ENCODE measurements at regions not wholly inside any gene's neighbourhood (a gene's known extent, or its start where the extent isn't known, plus 50 kb on each side); places are given as distances from the start of the nearest gene placed in this dataset.

DNA sequence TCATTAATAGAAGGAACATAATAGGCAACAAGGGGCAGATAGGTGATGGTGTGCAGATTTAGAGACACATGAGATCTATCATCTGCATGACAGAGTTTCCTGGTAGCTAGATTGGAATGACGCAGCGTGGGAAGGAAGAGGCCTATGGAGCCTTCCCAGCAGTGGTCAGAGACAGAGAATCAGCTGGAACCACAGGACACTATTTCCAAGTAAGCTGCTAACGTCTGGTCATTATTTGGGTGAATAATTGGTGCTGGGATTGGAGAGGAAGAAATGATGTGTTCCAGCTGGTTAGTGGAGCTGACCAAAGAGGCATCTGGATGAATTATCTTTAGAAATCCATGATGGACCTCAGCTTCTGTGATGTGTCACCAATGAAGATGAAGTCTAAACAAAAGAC is 91.2 kb upstream of the PRR16 start:
- Mint-ChIP-seq H3K4me1 (ENCODE audit: unreplicated experiment) (peaks cover 7% of the 10 kb centered on the region), H3K9me3 (ENCODE audit: unreplicated experiment) (peaks cover 5% of the 10 kb centered on the region), H3K36me3 (ENCODE audit: unreplicated experiment) (peaks cover 4% of the 10 kb centered on the region), H3K27me3 (ENCODE audit: unreplicated experiment) (no peaks in the 10 kb centered on the region), H3K4me3 (ENCODE audit: unreplicated experiment) (no peak overlapping the region), H3K27ac (ENCODE audit: unreplicated experiment) (no peak overlapping the region)
- no peak for DNase-seq (ENCODE audit: extremely low spot score, unreplicated experiment)
- TF ChIP-seq, protein P1, sequence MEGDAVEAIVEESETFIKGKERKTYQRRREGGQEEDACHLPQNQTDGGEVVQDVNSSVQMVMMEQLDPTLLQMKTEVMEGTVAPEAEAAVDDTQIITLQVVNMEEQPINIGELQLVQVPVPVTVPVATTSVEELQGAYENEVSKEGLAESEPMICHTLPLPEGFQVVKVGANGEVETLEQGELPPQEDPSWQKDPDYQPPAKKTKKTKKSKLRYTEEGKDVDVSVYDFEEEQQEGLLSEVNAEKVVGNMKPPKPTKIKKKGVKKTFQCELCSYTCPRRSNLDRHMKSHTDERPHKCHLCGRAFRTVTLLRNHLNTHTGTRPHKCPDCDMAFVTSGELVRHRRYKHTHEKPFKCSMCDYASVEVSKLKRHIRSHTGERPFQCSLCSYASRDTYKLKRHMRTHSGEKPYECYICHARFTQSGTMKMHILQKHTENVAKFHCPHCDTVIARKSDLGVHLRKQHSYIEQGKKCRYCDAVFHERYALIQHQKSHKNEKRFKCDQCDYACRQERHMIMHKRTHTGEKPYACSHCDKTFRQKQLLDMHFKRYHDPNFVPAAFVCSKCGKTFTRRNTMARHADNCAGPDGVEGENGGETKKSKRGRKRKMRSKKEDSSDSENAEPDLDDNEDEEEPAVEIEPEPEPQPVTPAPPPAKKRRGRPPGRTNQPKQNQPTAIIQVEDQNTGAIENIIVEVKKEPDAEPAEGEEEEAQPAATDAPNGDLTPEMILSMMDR (IDR thresholded peaks at IDR 0.05) = no peak

DNA sequence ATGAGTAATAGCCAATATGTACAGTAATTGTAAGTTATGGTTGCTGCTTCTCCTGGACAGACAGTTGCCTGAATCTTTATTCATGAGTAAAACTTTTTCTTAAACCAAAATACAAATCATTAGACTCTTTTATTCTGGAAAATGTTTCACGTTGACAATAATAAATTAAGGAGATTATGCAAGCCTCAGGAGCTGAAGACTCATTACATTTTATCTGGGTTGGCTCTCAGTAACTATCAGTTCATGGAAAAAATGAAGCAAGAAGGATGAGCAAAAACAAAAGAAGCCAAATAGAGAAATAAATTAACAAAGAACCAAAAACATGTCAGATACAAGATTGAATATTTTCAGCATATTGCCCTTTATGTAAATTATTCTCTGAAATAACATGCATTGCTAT is 88.9 kb upstream of the PRR16 start:
- no peaks in the 10 kb centered on the region for H3K27me3 Mint-ChIP-seq (ENCODE audit: unreplicated experiment)
- peaks cover 5% of the 10 kb centered on the region for H3K36me3 Mint-ChIP-seq (ENCODE audit: unreplicated experiment)
- peaks cover 10% of the 10 kb centered on the region for H3K9me3 Mint-ChIP-seq (ENCODE audit: unreplicated experiment)

GRCh38 chr5:120380644-120381043 is 83.5 kb upstream of the PRR16 start:
- H3K4me1 Mint-ChIP-seq (ENCODE audit: unreplicated experiment) = peaks cover 4% of the 10 kb centered on the region
- no peaks in the 10 kb centered on the region for H3K27me3 Mint-ChIP-seq (ENCODE audit: unreplicated experiment)
- TF ChIP-seq, protein P1 (IDR thresholded peaks at IDR 0.05) = no peak
- no peak overlapping the region for H3K4me3 Mint-ChIP-seq (ENCODE audit: unreplicated experiment)
- H3K27ac Mint-ChIP-seq (ENCODE audit: unreplicated experiment) = no peak overlapping the region
- H3K9me3 Mint-ChIP-seq (ENCODE audit: unreplicated experiment) = peaks cover 18% of the 10 kb centered on the region
- no peak for DNase-seq (ENCODE audit: extremely low spot score, unreplicated experiment)
- H3K36me3 Mint-ChIP-seq (ENCODE audit: unreplicated experiment) = peaks cover 5% of the 10 kb centered on the region

More for the DNA sequence above, 88.9 kb upstream of the PRR16 start:
- no peak overlapping the region for H3K4me3 Mint-ChIP-seq (ENCODE audit: unreplicated experiment)
- TF ChIP-seq, protein P1 (IDR thresholded peaks at IDR 0.05) = no peak
- peaks cover 7% of the 10 kb centered on the region for H3K4me1 Mint-ChIP-seq (ENCODE audit: unreplicated experiment)
- no peak for DNase-seq (ENCODE audit: extremely low spot score, unreplicated experiment)
- no peak overlapping the region for H3K27ac Mint-ChIP-seq (ENCODE audit: unreplicated experiment)

- H3K27me3 Mint-ChIP-seq (ENCODE audit: unreplicated experiment) = no peaks in the 10 kb centered on the region
- TF ChIP-seq, protein P1 (IDR thresholded peaks at IDR 0.05) = no peak
- no peak overlapping the region for H3K27ac Mint-ChIP-seq (ENCODE audit: unreplicated experiment)
- H3K4me3 Mint-ChIP-seq (ENCODE audit: unreplicated experiment) = no peak overlapping the region
- H3K4me1 Mint-ChIP-seq (ENCODE audit: unreplicated experiment) = peaks cover 14% of the 10 kb centered on the region
- H3K36me3 Mint-ChIP-seq (ENCODE audit: unreplicated experiment) = peaks cover under 1% of the 10 kb centered on the region
- peaks cover 14% of the 10 kb centered on the region for H3K9me3 Mint-ChIP-seq (ENCODE audit: unreplicated experiment)
- DNase-seq (ENCODE audit: extremely low spot score, unreplicated experiment) = no peak
These were observed 81.3 kb upstream of the PRR16 start for GRCh38 chr5:120382833-120383232.

GRCh38 chr5:120386981-120387380 is 77.1 kb upstream of the PRR16 start:
- Mint-ChIP-seq H3K27me3 (ENCODE audit: unreplicated experiment) (no peaks in the 10 kb centered on the region), H3K27ac (ENCODE audit: unreplicated experiment) (peak overlapping the region; percentile 83), H3K4me1 (ENCODE audit: unreplicated experiment) (peaks cover 29% of the 10 kb centered on the region), H3K9me3 (ENCODE audit: unreplicated experiment) (no peaks in the 10 kb centered on the region), H3K36me3 (ENCODE audit: unreplicated experiment) (no peaks in the 10 kb centered on the region), H3K4me3 (ENCODE audit: unreplicated experiment) (no peak overlapping the region)
- TF ChIP-seq, protein P1 (IDR thresholded peaks at IDR 0.05) = no peak
- no peak for DNase-seq (ENCODE audit: extremely low spot score, unreplicated experiment)

All from osteocyte (in vitro differentiated cells).